NCI-H1092 (cell line): ENCODE measurements at regions not wholly inside any gene's neighbourhood (a gene's known extent, or its start where the extent isn't known, plus 50 kb on each side); places are given as distances from the start of the nearest gene placed in this dataset.

Source experiments
- DNase-seq: peaks from one replicate; lab custom pipeline; 2025; lab: John Stamatoyannopoulos, UW

DNA sequence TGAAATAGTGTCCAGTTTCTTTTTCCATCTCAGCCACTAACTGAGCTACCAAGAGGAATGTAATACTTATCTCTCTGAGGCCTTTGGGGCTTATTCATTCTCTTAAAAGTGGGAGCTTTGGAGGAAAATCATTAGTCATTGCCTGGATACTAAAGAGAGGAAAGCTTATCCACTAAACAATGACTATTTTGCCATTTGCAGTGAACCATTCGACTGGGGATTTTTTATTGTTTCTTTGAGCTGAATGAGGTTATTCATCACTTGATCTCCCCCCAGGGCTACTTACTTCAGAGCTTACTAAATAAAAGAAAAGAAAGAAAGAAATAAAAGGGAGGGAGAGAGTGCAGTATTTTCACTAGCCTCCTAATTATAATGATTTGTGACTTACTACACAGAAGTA lies 1329.5 kb upstream of the TENM3 start:
- DNase-seq, result no peak

DNA sequence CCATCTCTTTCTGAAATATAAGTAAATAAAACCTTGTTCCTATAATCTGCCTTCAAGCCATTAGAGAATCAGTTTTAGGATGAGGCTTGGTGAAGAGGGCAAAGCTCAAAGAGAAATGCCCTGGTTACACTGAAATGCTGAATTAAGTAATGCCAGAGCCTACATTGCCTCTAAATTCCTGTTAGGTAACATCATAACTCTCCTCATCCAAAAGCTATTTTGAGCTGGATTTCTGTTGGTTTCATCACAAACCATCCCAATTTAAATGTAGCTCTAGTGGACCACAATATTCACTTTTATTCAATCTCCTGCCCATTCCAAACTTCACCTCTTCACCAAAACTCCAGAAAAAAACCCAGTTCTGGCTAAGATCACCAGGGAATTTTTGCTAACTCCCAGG lies 1319.7 kb upstream of the TENM3 start:
- DNase-seq, result no peak

DNA sequence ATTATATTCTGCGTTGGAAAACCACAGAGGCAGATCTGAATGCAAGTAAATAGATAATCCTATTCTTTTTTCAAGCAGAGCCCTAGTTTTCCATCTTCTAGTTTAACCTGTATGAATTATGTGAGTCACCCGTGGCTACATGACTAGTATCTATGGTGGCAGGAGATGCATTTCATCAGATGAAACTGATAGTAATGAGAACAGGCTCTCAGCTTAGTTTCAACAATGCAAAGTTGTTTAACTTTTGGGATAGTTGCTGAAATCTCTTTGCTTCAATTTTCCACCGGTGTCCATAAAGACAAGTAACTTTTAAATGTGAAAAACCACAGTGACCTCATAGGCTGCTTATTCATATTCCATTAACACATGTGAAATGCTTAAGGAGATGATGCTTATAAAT lies 1317.4 kb upstream of the TENM3 start:
- no peak for DNase-seq

DNA sequence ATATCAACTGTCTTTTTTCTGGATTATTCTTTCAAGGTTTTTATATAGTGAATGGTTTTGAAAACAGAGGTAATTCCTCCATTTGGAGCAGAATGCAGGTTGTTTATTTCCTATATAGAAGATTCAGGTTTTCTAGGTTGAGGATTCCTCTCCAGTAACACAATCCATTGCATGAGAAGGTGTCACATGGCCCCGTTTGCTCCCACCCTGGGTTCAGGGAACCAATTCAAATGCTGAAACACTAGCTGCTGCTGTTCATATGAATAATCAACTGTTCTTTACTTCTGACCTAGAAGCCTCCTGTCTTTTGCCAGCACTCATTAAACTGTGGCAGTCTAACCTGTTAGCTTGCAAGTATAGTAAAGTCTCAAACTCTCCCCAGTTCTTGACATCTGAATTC lies 1316.9 kb upstream of the TENM3 start:
- DNase-seq, result no peak

DNA sequence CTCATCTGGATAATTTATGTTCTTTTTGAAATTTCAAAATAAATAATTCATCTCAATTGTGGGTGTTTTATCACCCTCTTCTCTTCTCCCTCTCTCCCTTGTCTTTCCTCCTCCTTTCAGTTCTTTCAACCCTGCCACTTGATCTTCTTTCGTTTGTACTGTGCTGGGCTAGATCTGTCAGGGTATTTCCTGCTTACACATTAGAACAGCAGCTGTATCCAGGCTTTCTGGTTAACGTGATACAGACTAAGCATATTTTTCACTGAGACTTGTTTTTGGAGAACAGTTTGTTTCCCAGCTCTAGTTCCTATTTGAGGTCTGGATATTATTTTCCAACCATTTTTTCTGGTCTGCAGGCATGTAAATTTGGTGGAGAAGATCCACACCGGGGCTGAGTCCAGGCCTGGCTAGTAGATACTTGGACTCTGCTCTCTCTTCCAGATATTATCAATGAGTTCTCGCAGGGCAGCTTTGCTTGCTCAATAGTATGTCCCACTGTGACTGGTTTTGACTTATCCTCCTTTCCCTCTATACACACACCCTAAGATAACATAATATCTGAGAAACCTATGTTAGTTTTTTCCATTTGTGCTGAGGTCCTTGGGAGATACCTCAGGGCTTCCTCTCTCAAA lies 1310.7 kb upstream of the TENM3 start:
- DNase-seq, result no peak

DNA sequence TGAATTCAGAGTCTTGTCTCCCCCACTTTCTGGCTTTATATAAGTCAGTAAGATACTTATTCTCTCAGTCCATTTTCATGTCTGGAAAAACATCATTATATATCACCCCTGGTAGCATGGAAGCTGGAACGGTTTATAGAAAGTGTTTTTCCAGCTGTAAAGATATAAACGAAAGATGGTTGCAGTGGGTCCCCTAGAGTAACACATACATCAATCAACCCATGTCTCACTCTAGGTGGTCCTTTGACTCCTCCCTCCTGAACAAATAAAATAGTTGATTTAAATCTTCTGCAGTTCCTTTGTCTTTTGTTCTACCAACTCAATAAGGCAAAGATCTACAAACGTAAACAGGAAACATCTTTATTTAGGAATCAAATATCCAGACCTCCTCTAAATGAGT lies 1306.1 kb upstream of the TENM3 start:
- no peak for DNase-seq

DNA sequence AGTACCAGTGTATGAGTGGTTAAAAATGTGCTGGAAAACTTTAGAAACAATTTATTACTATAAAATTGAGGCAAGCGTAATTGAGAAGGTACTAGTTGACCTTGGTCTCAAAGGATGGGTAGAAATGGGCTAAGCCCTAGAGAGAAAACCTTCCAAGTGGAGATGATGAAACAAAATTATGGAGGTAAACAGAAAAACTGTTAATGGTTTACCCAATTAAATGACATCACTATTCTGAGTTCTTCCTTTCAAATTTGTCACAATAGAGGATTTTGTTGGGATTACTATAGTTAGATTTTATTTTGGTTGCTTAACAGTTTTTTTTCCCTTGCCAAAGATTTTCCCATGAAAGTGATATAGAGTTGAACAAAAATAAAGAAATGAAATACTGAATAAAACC lies 1302.5 kb upstream of the TENM3 start:
- no peak for DNase-seq

DNA sequence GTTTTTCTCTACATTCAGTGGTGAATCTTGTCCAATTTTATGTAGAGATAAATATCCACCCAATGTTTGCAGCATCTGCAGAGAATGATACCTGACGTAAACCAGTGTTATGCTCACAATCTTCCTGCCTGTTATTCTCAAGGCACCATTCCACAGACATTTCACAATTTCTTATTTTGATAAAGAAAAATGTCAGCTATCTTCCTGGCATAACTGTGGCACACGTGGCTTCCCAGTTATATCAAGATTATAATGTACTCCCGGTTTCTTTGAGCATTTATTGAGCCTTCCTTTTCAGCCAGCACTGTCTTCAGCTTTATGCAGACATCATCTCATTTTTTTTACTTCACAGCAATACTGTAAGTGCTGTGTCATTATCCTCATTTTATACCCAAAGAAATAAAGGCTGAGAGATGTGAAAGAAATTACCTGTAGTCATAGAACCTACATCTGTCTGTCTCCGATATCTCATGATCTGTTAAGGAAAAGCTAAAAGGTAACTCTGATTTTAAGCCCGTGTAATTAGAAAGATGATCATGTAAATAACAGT lies 1300.8 kb upstream of the TENM3 start:
- DNase-seq, result no peak

DNA sequence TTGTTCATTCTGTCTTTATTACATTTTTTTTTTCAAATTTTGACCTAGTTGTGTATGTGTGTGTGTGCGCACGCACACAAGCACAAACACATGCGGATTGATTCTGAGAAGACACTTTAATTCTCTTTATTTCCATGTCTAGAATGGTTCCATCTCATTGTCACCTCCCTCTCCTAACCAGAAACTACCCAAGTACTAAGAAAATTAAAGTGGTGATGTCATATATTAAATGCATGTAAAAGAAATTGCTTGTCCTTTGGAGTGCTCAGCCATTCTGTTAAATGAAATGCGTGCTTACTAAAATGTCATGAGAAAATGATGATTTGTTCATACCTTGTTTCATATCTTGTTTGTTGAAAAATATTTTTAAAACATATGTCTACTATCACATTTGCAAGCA lies 1297.0 kb upstream of the TENM3 start:
- no peak for DNase-seq

DNA sequence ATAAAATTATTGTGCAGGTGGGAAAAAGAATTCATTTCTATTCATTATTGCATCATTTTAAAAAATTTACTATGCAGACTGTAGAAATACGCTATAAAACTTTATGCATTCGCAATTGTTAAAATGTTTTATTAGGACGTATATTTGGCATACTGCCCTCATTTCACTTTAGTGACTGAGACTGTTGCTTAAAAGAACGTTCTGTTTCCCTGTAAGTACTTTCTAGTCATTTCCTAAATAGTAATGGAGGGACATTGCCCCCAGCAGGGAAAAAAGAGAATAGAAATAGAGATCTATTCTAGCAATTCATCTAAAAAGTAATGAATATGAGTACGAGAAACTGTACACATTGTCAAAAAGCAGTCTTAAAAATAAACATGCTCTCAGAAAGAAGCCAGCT lies 1295.8 kb upstream of the TENM3 start:
- peak; percentile 6 for DNase-seq

DNA sequence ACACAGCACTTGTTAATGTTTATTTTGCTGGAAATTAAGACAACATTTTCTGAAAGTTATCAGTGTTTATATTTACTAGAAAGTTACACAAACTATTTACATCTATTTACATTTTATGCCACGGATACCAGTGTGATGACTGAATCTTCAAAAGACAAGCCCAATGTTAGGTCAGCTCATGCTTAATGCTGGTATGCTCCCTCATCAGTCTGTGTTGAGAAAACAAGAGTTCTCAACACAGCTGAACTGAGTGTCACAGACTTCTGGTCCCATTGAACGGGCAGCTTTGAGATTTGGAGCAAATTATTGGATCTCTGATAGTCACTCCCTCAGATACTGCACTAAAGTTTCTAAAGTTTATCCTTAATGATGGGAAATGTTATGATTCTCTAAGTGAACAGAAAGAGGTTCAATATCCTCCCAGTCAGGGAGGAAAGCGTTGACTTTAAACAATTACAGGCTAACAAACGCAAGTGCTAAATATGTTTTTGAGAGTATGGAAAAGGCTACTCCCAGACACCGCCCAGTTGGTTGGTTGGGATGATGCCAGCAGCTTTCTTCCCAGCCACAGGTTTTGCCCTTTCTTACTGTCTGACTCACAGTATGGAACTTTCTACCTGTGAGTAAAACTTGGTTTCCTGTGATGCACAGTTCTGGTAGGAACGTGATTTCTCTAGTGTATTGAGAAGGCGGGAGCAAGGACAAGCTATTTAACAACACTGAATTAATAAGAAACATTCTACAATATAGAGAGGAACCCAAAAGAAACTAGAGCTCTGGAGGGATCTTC lies 1293.6 kb upstream of the TENM3 start:
- no peak for DNase-seq

DNA sequence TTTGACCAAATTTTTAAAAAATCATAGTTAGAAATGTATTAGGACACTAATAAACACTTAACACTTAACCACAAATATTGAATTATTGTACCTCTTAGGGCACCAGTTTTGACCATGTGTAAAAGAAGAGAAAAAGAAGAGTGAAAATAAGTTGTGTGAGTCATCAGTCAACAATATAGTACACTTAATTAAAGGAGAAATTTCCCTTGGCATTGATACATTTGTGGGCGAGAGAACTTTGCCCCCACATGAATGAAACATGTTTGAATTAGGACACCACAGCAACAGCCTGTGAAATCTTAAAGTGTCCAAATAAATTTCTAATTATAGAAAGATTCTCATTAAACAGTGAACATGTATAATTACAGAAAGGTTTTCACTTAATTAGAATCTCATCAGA lies 1292.8 kb upstream of the TENM3 start:
- DNase-seq, result no peak

DNA sequence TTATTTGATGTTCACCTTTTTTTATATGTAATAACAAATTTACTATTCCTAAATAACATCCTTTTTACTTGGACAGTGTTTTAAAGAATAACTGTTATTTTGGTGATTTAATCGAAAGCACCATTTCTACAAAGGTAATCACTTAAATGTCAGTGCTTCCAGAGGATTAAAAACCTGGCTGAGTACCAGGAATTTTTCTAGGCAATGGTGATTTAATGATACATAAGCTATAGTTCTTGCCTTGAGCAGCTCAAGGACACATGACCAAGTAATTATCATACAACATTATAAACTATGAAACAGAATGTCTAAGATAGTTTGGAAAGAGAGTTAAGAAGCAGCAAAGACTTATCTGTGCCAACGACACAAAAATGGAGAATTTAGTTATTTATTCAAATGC lies 1291.9 kb upstream of the TENM3 start:
- no peak for DNase-seq

DNA sequence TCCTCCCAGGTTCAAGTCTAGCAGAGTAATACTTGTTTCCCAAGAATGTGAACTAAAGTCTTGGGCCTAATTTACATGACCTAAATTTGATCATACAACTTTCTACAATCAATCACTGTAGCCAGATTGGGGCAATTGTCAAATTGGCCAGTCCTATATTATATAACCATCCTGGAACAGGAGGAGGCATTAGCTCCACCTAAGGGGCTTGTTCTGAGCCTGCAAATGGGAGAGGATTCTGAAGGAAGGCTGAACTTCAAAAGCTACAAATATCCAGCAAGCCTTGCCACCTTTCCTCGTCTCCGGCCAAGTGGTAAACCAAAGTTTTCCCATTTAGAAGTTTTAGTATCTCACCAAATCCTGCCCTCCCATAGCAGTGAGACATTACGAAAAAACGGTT lies 1289.6 kb upstream of the TENM3 start:
- DNase-seq, result no peak

DNA sequence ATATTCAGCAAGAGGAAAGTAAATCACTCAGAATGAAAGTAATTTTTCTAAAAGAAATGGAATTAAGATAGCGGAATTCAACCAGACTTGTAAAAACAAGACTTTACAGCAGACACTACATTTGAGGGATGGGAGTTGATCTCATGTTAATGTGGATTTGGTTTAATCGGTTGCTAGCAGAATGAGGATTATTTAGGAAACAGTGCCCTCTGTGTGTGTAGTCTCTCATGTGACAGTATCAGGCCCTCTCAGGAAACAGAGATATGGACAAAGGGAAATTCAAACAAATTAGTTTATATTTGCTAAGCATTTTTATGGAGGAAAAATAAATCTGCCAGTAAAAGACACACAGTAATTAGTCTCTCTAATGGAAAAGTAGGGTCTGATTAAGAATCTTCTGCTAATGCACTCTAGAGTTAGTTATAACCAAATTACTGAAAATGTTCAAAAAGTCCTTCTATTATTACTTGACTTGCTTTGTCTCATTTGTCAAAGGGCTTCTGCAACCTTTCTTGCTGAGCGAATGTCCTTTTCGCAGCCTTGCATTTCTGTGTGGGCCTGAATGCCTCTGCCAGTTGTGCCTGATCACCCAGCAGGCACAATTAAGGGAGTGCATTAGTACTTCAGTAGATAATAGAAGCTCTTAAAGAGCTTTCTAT lies 1282.3 kb upstream of the TENM3 start:
- peak; percentile 27 for DNase-seq

DNA sequence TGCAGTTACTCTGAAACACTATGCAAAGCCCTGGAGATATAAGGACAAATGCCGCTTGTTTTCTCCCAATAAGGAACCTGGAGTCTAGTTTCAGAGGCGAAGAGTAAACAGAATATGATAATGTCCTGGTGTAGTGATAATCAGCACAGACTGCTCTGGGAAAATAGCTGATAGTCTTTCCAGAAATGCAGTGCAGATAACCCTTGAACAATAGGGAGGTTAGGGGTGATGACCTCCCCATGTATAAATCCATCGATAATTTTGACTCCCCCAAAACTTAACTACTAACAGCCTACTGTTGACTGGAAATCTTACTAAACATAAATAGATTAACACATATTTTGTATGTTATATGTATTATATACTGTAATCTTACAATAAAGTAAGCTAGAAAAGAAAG lies 1280.9 kb upstream of the TENM3 start:
- no peak for DNase-seq

DNA sequence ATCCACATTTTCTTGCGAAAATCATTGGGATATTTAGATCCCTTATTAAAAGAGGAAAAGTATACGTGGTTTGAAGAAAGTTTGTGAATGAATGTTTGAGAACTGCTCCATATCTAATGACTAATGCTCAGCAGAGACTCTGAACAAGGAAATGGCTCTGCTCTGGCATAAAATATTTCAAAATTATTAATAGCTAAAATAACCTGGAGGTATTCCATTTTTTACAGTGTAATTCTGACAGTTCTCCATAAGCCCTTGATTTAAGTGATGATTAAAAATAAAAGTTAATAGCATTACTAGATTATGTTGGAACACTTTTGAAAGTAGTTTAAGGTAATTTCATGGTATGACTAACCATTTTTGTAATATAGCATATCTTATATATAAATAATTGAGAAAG lies 1276.9 kb upstream of the TENM3 start:
- no peak for DNase-seq

DNA sequence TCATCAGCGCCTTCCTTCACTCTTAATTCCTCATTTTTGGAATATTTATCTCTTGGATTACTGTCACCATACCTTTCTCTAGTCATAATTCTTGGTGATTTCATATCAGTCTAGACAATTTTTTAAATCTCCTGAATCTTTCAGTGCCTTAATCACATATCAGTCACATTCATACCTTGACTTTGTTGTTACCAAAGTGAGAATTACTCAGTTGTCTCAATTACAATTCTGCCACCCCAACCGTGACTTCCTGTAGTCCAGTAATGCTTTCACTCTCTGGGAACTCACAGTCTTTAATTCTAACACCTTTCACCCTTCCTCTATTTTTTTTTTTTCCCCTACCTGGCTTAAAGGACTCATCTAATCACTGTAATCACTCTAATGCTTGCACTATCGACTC lies 1275.3 kb upstream of the TENM3 start:
- no peak for DNase-seq

DNA sequence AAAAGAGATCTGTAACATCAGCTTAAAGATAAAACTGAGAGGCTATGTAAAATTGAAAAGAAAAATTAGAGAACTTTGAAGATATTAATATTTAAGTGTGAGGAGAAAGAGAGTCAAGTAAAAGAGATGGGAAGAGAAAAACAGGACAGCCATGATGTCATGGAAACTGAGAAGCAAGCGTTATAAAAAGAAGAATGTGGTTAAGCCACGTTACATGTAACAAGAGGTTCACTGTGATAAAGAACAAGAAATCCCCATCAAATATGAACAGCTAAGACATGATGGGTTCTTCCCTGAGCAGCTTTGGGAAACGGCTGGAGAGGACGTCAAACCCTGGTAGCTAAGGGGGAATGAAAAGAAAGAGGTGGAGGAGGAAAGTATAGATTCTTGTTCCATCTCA lies 1269.3 kb upstream of the TENM3 start:
- no peak for DNase-seq

DNA sequence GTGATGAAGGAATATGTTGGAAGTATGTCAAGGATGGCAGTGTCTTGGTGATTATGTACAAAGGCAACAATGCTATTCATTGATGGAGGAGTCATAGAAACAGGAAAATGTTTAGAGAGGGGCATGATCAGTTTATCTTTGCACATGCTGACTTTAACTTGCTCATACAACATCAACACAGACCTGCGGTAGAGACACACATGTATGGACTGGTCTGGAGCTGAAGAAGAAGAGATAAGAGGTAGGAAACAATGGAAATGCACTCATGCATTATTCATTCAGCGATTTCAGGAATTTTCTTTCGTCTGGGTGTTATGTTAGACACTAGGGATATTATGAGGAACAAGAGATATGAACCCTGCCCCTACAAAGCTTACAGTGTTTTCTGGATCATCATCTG lies 1252.3 kb upstream of the TENM3 start:
- DNase-seq, result no peak

DNA sequence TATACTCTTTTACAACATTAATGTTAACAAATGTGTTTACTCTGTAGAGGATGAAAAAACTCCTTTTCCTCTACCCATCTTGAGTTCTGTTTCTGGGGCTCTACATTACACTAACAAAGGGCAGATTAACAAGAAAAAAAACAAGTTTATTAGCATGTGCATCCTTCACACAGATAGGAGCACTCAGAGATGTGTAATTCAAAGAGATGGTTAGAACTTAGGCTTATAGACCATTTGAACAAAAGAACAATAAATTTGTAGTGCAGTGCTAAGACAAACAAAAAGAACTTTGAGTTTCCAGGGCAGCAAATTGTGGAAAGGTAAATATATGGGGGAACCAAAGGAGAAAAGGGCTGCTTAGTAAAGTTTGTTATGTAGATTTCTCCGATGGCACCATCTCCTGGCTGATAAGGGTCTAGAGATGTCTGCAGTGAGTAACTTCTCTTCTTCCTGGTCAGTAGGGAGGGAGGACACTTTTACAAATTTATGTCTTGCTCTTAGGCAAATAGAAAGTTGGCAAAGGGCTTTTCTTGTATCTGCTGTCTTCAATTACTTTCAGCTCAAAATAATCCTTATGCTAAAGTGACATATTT lies 1249.9 kb upstream of the TENM3 start:
- DNase-seq, result no peak

DNA sequence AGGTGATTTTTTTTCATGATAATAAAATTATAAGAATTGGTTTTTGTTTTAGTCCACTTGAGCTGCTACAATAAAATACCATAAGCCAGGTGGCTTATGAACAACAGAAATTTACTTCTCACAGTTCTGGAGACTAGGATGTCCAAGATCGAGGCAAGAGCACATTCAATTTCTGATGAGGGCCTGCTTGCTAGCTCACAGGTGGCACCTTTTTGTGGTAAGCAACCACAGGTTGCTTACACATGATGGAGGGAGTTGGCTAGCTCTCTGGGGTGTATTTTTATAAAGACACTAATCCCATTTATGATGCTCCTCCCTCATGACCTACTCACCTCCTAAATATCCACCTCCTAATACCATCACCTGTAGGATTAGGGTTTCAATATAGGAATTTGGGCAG lies 1248.5 kb upstream of the TENM3 start:
- DNase-seq, result no peak

DNA sequence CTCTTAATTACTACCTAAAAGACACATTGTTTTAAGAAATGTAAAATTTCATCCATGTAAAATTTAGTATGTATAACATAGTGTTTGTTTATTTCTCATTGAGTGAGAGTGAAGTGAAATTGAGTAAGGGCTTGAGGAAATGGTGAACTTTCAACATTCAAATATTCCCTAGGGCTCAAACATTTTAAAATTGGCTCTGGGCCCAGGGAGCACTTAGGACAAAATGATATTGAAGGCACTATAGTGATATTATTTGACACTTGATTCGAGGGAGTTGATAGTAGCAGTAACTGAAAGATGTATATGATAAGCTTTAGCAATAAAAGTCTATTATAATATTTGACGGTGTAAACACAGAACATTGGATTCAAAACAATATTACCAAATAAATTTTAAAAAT lies 1244.0 kb upstream of the TENM3 start:
- DNase-seq, result peak; percentile 3
